ENCODE measurements at regions not wholly inside any gene's neighbourhood (a gene's known extent, or its start where the extent isn't known, plus 50 kb on each side); places are given as distances from the start of the nearest gene placed in this dataset.

DNA sequence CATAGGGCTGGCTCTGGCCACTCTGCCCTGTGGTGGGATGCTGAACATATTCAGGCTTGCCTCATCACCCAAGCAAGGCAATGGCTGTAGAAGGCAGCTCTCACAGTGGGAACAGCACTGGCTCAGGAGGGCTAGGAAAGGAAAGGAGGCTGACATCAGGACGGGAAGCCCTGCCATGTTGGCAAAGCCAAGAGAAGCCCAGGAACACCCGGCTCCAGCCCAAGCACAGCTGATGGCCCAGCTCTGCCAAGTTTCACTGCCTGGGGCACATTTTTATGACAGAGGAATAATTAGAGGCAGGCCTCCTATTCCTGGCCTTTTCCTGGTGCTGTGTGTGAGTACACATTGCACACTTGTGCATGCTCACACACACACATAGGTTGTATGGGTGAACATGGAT, 163.6 kb upstream of the SMIM23 start:
- TF ChIP-seq MAX (IDR thresholded peaks at IDR 0.05) (no peak), RAD21 (IDR thresholded peaks at IDR 0.05; ENCODE audit: low read depth) (no peak)

DNA sequence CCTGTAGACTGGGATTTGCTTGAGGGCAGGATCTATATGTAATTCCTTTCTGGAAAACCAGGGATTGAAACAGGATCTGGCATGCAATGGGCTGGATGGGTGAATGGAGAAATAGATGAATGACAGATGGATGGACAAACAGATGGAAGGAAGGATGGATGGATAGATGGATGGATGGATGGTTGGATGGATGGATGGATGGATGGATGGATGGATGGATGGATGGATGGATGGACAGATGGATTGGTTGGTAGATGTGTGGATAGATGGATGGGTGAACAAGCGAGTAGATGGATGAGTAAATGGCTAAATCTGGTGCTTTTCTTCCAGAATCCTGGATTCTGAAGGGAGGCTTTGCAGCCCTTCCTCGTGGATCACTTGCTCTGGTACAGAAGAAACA, 162.5 kb upstream of the SMIM23 start:
- no peak for TF ChIP-seq CEBPB (IDR thresholded peaks at IDR 0.05)
- TF ChIP-seq TCF12 (IDR thresholded peaks at IDR 0.05; ENCODE audit: low read depth): no peak
- TF ChIP-seq CREB1 (IDR thresholded peaks at IDR 0.05; ENCODE audit: low read depth): no peak
- no peak for TF ChIP-seq NFIC (IDR thresholded peaks at IDR 0.05)
- TF ChIP-seq FOXM1 (IDR thresholded peaks at IDR 0.05; ENCODE audit: borderline replicate concordance, low read depth): no peak
- TF ChIP-seq MAX (IDR thresholded peaks at IDR 0.05): no peak
- TF ChIP-seq, protein P1, sequence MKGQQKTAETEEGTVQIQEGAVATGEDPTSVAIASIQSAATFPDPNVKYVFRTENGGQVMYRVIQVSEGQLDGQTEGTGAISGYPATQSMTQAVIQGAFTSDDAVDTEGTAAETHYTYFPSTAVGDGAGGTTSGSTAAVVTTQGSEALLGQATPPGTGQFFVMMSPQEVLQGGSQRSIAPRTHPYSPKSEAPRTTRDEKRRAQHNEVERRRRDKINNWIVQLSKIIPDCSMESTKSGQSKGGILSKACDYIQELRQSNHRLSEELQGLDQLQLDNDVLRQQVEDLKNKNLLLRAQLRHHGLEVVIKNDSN (IDR thresholded peaks at IDR 0.05): no peak
- no peak for TF ChIP-seq EGR1 (IDR thresholded peaks at IDR 0.05)
- TF ChIP-seq TEAD4 (IDR thresholded peaks at IDR 0.05): no peak
- TF ChIP-seq TAF1 (IDR thresholded peaks at IDR 0.05; ENCODE audit: low read depth): no peak
- no peak for TF ChIP-seq YY1 (IDR thresholded peaks at IDR 0.05; ENCODE audit: low read depth)

DNA sequence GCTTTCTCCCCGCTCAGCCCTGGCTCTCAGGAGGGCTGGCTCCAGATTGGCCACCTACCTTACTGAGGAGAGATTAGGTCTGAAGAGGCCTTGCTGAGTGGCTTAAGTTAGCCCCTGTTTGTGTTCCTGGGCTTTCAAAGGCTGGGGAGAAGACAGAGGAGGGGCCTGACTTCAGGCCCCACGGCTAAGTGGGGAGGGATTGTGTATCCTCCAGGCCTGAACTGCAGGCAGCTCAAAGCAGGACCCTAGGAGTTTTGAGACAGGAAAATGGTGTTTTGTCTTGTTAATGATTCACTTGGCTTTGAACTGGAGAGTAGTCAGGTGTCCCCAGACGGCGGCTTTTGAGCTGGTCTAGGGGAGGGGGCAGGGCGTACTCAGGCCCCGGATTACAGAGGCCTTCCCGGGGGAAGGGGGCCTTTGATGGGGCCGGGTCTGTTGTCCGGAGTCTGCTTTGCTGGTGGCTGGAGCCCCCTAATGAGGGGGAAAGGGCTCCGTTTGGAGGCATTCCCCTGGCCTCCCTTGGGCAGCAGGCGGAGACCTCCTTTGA, 162.0 kb upstream of the SMIM23 start:
- no peak for TF ChIP-seq MAX (IDR thresholded peaks at IDR 0.05)

- no peak for TF ChIP-seq FOXM1 (IDR thresholded peaks at IDR 0.05; ENCODE audit: borderline replicate concordance, low read depth)
- no peak for TF ChIP-seq EGR1 (IDR thresholded peaks at IDR 0.05)
- TF ChIP-seq RAD21 (IDR thresholded peaks at IDR 0.05; ENCODE audit: low read depth): no peak
- TF ChIP-seq, protein P1 (IDR thresholded peaks at IDR 0.05): no peak
- TF ChIP-seq NFIC (IDR thresholded peaks at IDR 0.05): no peak
- TF ChIP-seq MAX (IDR thresholded peaks at IDR 0.05): no peak
- TF ChIP-seq CEBPB (IDR thresholded peaks at IDR 0.05): no peak
- TF ChIP-seq YY1 (IDR thresholded peaks at IDR 0.05; ENCODE audit: low read depth): no peak
- no peak for TF ChIP-seq ZBTB7A (IDR thresholded peaks at IDR 0.05; ENCODE audit: low read depth)
- TF ChIP-seq, protein P2, sequence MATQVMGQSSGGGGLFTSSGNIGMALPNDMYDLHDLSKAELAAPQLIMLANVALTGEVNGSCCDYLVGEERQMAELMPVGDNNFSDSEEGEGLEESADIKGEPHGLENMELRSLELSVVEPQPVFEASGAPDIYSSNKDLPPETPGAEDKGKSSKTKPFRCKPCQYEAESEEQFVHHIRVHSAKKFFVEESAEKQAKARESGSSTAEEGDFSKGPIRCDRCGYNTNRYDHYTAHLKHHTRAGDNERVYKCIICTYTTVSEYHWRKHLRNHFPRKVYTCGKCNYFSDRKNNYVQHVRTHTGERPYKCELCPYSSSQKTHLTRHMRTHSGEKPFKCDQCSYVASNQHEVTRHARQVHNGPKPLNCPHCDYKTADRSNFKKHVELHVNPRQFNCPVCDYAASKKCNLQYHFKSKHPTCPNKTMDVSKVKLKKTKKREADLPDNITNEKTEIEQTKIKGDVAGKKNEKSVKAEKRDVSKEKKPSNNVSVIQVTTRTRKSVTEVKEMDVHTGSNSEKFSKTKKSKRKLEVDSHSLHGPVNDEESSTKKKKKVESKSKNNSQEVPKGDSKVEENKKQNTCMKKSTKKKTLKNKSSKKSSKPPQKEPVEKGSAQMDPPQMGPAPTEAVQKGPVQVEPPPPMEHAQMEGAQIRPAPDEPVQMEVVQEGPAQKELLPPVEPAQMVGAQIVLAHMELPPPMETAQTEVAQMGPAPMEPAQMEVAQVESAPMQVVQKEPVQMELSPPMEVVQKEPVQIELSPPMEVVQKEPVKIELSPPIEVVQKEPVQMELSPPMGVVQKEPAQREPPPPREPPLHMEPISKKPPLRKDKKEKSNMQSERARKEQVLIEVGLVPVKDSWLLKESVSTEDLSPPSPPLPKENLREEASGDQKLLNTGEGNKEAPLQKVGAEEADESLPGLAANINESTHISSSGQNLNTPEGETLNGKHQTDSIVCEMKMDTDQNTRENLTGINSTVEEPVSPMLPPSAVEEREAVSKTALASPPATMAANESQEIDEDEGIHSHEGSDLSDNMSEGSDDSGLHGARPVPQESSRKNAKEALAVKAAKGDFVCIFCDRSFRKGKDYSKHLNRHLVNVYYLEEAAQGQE (IDR thresholded peaks at IDR 0.05; ENCODE audit: low read depth): no peak
- no peak for TF ChIP-seq EP300 (IDR thresholded peaks at IDR 0.05; ENCODE audit: borderline replicate concordance)
- TF ChIP-seq TAF1 (IDR thresholded peaks at IDR 0.05; ENCODE audit: low read depth): no peak
- no peak for TF ChIP-seq TEAD4 (IDR thresholded peaks at IDR 0.05)
- TF ChIP-seq CREB1 (IDR thresholded peaks at IDR 0.05; ENCODE audit: low read depth): no peak
- no peak for TF ChIP-seq TCF12 (IDR thresholded peaks at IDR 0.05; ENCODE audit: low read depth)
These were observed 161.2 kb upstream of the SMIM23 start for GRCh38 chr5:171624396-171624795.

- TF ChIP-seq, protein P1 (IDR thresholded peaks at IDR 0.05): no peak
- TF ChIP-seq EP300 (IDR thresholded peaks at IDR 0.05; ENCODE audit: borderline replicate concordance) (no peak), MAX (IDR thresholded peaks at IDR 0.05) (no peak), TCF12 (IDR thresholded peaks at IDR 0.05; ENCODE audit: low read depth) (no peak), TEAD4 (IDR thresholded peaks at IDR 0.05) (no peak), CREB1 (IDR thresholded peaks at IDR 0.05; ENCODE audit: low read depth) (no peak), FOXM1 (IDR thresholded peaks at IDR 0.05; ENCODE audit: borderline replicate concordance, low read depth) (no peak), NFIC (IDR thresholded peaks at IDR 0.05) (no peak), TAF1 (IDR thresholded peaks at IDR 0.05; ENCODE audit: low read depth) (no peak), EGR1 (IDR thresholded peaks at IDR 0.05) (no peak), RAD21 (IDR thresholded peaks at IDR 0.05; ENCODE audit: low read depth) (no peak), ZBTB7A (IDR thresholded peaks at IDR 0.05; ENCODE audit: low read depth) (no peak), YY1 (IDR thresholded peaks at IDR 0.05; ENCODE audit: low read depth) (no peak), CEBPB (IDR thresholded peaks at IDR 0.05) (no peak)
- TF ChIP-seq, protein P2 (IDR thresholded peaks at IDR 0.05; ENCODE audit: low read depth): no peak
These were observed 160.0 kb upstream of the SMIM23 start for GRCh38 chr5:171625646-171626045.
